ENCODE measurements at regions not wholly inside any gene's neighbourhood (a gene's known extent, or its start where the extent isn't known, plus 50 kb on each side); places are given as distances from the start of the nearest gene placed in this dataset.
"Not testable (repeated sequence)": the region's sequence is repeated elsewhere in the genome, so short reads cannot be mapped to it uniquely, and the experiment has no call there.

- DNase-seq (ENCODE audit: low read depth in 3 of 3, low spot score in 1 of 3) = no peak
Observed at GRCh38 chr2:106010818-106011355, 183.2 kb downstream of the UXS1 start.

- DNase-seq (ENCODE audit: low read depth in 3 of 3, low spot score in 1 of 3) = no peak
Observed at GRCh38 chr2:106009096-106009495, 185.0 kb downstream of the UXS1 start.

DNA sequence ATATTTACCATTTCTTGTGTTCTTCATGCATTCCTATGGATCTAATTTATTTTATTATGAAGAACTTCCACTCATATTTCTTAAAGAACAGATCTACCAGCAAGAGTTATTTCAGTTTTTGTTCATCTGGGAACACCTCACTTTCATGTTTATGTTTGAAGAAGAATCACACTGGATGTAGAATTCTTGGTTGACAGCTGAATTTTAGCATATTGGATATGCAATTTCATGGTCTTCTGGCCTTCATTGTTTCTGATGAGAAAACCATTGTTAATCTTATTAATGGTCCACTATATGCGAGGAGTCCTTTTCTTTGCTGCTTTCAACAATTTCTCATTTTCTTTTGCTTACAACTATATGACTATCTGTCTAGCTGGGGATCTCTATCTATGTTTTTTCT is 189.2 kb downstream of the UXS1 start:
- DNase-seq (ENCODE audit: low read depth in 3 of 3, low spot score in 1 of 3) = no peak

GRCh38 chr2:105999211-105999989 is 194.7 kb downstream of the UXS1 start:
- DNase-seq (ENCODE audit: low read depth in 3 of 3, low spot score in 1 of 3) = no peak

DNA sequence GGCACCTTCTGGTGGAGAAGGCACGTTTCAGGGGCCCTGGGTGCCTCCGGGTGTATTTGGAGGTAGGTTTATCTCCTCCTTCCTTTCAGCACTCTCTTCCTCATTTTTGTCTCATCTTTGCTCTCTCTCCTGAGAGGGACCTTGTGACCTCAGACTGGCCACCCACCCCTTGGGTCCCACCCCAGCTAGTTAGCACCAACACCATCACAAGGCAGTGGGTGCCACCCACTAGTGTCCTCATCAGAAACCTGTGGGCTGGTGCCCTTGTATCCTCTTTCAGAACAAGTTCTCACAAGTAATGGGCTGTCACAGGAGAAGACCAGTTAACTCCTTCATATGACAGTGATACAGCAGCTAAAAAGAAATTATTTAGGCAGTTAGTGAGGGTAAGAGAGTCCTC is 196.4 kb downstream of the UXS1 start:
- no peak for DNase-seq (ENCODE audit: low read depth in 3 of 3, low spot score in 1 of 3)

- DNase-seq (ENCODE audit: low read depth in 3 of 3, low spot score in 1 of 3) = no peak
Observed at GRCh38 chr2:105990624-105991023, 203.5 kb downstream of the UXS1 start.

DNA sequence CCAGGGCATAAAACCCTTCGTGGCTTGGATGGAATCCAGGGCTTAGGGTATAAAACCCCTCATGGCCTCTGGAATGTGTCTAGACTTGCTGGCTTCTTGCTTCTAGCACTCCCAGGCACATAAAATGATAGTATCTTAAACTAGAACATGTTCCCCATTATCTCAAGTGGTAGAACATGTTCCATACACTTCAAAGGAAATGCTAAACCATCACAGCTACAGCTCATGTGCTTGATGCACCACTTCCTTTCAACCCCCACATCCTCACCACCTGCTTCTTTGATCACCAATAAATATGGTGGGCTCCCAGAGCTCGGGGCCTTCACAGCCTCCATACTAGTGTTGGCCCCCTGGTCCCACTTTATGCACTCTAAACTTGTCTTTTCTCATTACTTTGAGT is 204.3 kb downstream of the UXS1 start:
- DNase-seq (ENCODE audit: low read depth in 3 of 3, low spot score in 1 of 3) = not testable (repeated sequence)

DNA sequence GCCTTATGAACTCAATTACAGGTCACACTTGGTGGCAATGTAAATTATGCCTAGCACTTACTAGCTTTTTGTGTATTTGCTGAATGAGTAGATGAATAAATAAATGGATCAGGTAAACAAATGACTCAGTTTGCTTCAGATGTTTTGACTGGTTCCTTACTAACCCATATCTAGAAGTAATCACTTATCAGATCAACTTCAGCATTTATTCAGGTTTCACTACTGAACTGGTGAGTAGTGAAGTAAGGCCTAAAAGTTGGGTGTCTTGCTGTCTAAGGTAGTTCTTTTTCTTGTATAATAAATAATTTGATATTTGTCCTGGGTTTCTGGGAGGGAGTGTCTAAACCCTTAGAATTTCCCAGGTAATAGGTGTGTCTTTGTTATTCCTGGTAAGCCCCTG is 205.0 kb downstream of the UXS1 start:
- no peak for DNase-seq (ENCODE audit: low read depth in 3 of 3, low spot score in 1 of 3)

GRCh38 chr2:105977807-105978206 is 216.3 kb downstream of the UXS1 start:
- DNase-seq (ENCODE audit: low read depth in 3 of 3, low spot score in 1 of 3) = no peak

- peak in 1 of 3 donors; percentile 4 for DNase-seq (ENCODE audit: low read depth in 3 of 3, low spot score in 1 of 3)
Observed at GRCh38 chr2:105977212-105977611, 216.9 kb downstream of the UXS1 start.

DNA sequence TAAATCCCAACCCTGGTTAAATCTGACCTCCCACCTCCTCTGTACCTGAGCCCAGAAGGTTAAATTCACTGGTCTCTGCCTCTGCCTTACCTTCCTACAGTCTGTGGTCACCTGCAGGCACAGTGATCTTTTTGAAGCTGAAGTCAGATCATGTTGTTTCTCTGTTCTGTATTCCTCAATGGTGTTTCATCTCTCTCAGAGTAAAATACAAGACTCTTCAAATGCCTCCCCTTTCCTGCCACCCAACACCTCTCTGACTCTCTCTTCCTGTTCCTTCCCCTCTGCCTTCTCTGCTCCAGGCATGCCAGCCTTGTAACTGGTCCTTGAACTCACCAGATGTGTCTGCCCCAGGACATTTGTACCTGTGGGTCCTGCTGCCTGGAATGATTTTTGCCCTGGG is 219.3 kb downstream of the UXS1 start:
- DNase-seq (ENCODE audit: low read depth in 3 of 3, low spot score in 1 of 3) = no peak

GRCh38 chr2:105972927-105973326 is 221.2 kb downstream of the UXS1 start:
- no peak for DNase-seq (ENCODE audit: low read depth in 3 of 3, low spot score in 1 of 3)

GRCh38 chr2:105972246-105972645 is 221.9 kb downstream of the UXS1 start:
- DNase-seq (ENCODE audit: low read depth in 3 of 3, low spot score in 1 of 3) = no peak

DNA sequence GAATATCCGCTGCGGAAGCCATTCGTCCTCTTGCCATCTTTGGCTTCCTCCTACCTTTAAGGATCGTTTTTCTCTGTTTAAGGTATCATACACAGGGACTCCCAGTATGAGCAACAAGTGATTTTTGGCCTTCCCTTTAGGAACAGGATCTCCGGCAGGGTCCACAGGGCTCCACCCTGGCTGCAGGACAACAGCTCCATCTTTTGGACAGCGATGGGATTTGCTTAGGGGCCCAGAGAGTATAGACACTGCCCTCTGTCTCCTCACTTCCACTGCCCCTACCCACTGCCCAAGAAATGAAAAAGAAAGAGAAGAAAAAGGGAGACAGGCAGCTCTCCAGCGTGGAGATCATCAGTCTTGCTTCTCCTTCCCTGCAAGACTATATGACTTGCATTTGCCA is 224.5 kb downstream of the UXS1 start:
- no peak for DNase-seq (ENCODE audit: low read depth in 3 of 3, low spot score in 1 of 3)

- no peak for DNase-seq (ENCODE audit: low read depth in 3 of 3, low spot score in 1 of 3)
Observed at GRCh38 chr2:105962221-105962620, 217.5 kb downstream of the NCK2 start.

- DNase-seq (ENCODE audit: low read depth in 3 of 3, low spot score in 1 of 3) = no peak
Observed at GRCh38 chr2:105961599-105962146, 217.0 kb downstream of the NCK2 start.

GRCh38 chr2:105959357-105959756 is 214.6 kb downstream of the NCK2 start:
- DNase-seq (ENCODE audit: low read depth in 3 of 3, low spot score in 1 of 3) = no peak

DNA sequence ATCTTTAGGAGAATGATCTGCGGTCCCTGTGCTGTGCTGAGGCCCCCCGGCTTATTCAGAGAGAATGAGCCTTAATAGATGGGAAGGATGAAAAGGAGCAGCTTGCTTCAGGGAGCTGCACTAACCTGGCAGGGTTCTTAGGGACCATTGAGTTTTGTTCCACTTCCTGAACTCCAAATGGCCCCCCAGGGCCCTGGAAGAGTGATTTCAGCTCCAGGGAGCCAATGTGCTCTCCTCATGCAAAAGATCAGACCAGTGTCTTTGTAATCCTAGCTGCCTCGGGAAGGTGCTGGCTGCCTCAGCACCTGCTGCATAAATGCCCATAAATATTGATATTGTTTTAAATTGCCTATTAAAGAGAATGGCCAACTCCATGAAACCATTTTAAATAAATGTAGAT is 210.2 kb downstream of the NCK2 start:
- DNase-seq (ENCODE audit: low read depth in 3 of 3, low spot score in 1 of 3) = no peak

GRCh38 chr2:105953942-105954341 is 209.2 kb downstream of the NCK2 start:
- no peak for DNase-seq (ENCODE audit: low read depth in 3 of 3, low spot score in 1 of 3)

DNA sequence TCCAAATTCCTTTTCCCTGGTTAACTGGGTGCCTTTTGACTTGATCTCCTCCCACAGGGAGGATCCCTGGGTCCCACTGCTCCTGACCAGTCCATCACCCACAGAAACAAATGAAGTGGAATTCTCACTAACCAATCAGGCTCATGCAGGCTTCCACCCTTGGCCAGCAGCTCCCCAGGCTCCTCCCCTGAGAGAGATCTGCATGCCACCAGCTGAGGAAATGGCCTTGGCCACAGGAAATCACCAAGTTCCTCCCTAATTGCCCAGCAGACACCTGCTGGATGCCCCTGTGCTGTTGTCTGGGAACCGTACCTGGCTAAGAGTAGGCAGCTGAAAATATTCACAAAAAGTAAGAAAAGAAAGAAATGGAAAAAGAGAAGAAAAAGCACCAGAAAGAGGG is 207.4 kb downstream of the NCK2 start:
- DNase-seq (ENCODE audit: low read depth in 3 of 3, low spot score in 1 of 3) = no peak

GRCh38 chr2:105951384-105951694 is 206.6 kb downstream of the NCK2 start:
- no peak for DNase-seq (ENCODE audit: low read depth in 3 of 3, low spot score in 1 of 3)

DNA sequence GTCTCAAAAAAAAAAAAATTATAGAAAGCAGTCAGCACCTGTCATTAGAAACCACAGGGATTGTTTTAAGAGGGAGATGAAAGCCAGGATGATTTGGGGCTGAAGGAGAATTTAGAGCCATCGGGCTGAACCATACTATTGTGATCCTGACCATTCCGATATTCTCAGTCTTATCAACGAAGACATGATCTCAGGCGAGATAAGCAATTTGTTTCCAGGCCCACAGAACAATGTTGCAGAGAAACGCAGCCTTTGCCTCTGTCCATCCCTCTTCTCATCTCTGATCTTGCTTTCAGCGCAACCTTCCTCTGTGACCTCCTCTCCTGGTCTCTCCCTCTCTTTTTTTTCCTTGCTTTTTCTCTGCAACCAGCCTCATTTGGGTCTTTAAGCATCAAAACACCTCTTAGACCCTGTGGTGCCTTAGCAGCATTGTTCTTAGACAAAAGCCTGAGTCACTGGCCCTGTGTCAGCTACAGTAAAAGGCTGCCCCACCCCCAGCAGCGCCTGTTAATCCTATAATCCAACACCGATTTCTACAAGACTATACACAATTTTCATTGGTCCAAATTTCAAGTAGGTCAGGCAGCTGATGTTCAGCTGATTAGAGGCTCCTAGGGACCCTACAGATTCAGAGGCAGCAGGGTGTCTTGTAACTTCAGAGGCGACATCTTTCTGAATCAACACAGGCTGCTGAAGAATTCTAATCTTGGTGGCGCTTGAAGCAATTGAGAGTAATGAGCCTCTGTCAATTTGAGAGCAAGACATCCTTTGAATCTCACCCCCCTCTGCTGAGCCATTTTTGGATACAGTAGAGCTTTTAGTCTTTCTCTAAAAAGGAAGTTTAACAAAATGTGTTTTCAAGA is 206.0 kb downstream of the NCK2 start:
- DNase-seq (ENCODE audit: low read depth in 3 of 3, low spot score in 1 of 3) = no peak

Data from stimulated activated CD4-positive, alpha-beta T cell treated with anti-CD3 and anti-CD28 coated beads, TNF-alpha, amount 100 ng/mL, for 1 hour (primary cell).